Fibroblast of the aortic adventitia (primary cell): ENCODE measurements at regions not wholly inside any gene's neighbourhood (a gene's known extent, or its start where the extent isn't known, plus 50 kb on each side); places are given as distances from the start of the nearest gene placed in this dataset.

Experiments used
- DNase-seq: peaks from one replicate; pipeline ENCODE4 v3.0.0-alpha.2; 2010; ENCODE audit warnings: low read depth
- H3K4me3 ChIP-seq: 2 replicates; pipeline ENCODE4 v1.5.1; 2011; ENCODE audit warnings: low read depth, mild to moderate bottlenecking, control low read depth, low read length, moderate library complexity
- CTCF ChIP-seq: IDR thresholded peaks from 2 replicates; pipeline ENCODE4 v1.5.1; 2011; ENCODE audit warnings: mild to moderate bottlenecking, low read length, control low read depth, inconsistent platforms; ENCODE audit not compliant: insufficient read depth

- DNase-seq = no peak
- no peak overlapping the region for H3K4me3 ChIP-seq
- TF ChIP-seq CTCF = no peak
Observed at GRCh38 chr12:94707036-94707435, 56.7 kb upstream of the TMCC3 start.

- no peak overlapping the region for H3K4me3 ChIP-seq
- DNase-seq = no peak
- TF ChIP-seq CTCF = no peak
Observed at GRCh38 chr12:94706250-94706661, 55.9 kb upstream of the TMCC3 start.

- H3K4me3 ChIP-seq = no peak overlapping the region
- TF ChIP-seq CTCF = no peak
- DNase-seq = no peak
Observed at GRCh38 chr12:94705676-94706075, 55.3 kb upstream of the TMCC3 start.

- peak; percentile 86 for DNase-seq
- no peak for TF ChIP-seq CTCF
- H3K4me3 ChIP-seq = no peak overlapping the region
Observed at GRCh38 chr12:94704452-94705306, 54.3 kb upstream of the TMCC3 start.

GRCh38 chr12:94702696-94703095 is 52.3 kb upstream of the TMCC3 start:
- no peak overlapping the region for H3K4me3 ChIP-seq
- no peak for TF ChIP-seq CTCF
- DNase-seq = no peak

GRCh38 chr12:94701711-94702110 is 51.4 kb upstream of the TMCC3 start:
- no peak overlapping the region for H3K4me3 ChIP-seq
- no peak for DNase-seq
- TF ChIP-seq CTCF = no peak
